Naive thymus-derived CD4-positive, alpha-beta T cell (primary cell): ENCODE measurements at regions not wholly inside any gene's neighbourhood (a gene's known extent, or its start where the extent isn't known, plus 50 kb on each side); places are given as distances from the start of the nearest gene placed in this dataset.

ENCODE experiments used
- ATAC-seq: fragments of 150-1000 bp; cut with Tn5 transposase; 2 replicates; pipeline ENCODE4 v1.10.0; 2021; ENCODE audit warnings: mild to moderate bottlenecking, moderate library complexity
- CTCF ChIA-PET: fragments of 350-600 bp; sonication (Branson Sonifier 250); formaldehyde crosslinking; loops from one replicate; lab custom pipeline; 2021; ENCODE audit warnings: antibody characterized with exemption; lab: Charles Lee
- POLR2A ChIA-PET: fragments of 350-600 bp; sonication (Branson Sonifier 250); formaldehyde crosslinking; loops from one replicate; lab custom pipeline; 2021; ENCODE audit warnings: antibody characterized with exemption, inconsistent platforms; lab: Charles Lee
- DNase-seq, 9 donors: peaks; one replicate each; pipeline versions ENCODE4 v3.0.0 to v3.0.0-alpha.2; 2020 to 2022; ENCODE audit warnings: mixed read lengths in 1 of 9
- H3K27ac ChIP-seq: one replicate; pipeline ENCODE4 v1.7.0; 2013; ENCODE audit warnings: mild to moderate bottlenecking, low read depth, low read length, moderate library complexity
- H3K27me3 ChIP-seq, 2 donors: one replicate each; pipeline ENCODE4 v1.7.0; 2013; ENCODE audit warnings: low read length in 2 of 2, mild to moderate bottlenecking in 2 of 2, moderate library complexity in 2 of 2; ENCODE audit not compliant: control insufficient read depth in 2 of 2, insufficient read depth in 2 of 2
- H3K36me3 ChIP-seq, 3 experiments: 1 replicate in 2 of 3; 2 replicates in 1 of 3; pipeline ENCODE4 v1.7.0; 2013; ENCODE audit warnings: low read length in 3 of 3, mild to moderate bottlenecking in 3 of 3, moderate library complexity in 1 of 3; ENCODE audit not compliant: insufficient read depth in 3 of 3, control insufficient read depth in 2 of 3
- H3K4me1 ChIP-seq, 2 donors: one replicate each; pipeline ENCODE4 v1.7.0; 2013; ENCODE audit warnings: low read length in 2 of 2, mild to moderate bottlenecking in 2 of 2, moderate library complexity in 1 of 2; ENCODE audit not compliant: control insufficient read depth in 2 of 2, insufficient read depth in 2 of 2
- H3K4me3 ChIP-seq: 2 replicates; pipeline ENCODE4 v1.7.0; 2013; ENCODE audit warnings: mild to moderate bottlenecking, low read length
- H3K9me3 ChIP-seq, 3 experiments: 1 replicate in 2 of 3; 2 replicates in 1 of 3; pipeline ENCODE4 v1.7.0; 2013; ENCODE audit warnings: low read length in 3 of 3; ENCODE audit not compliant: control insufficient read depth in 2 of 3
- H3K27ac Mint-ChIP-seq, 9 donors: one replicate each; pipeline ENCODE4 v1.8.0; 2020 to 2022; ENCODE audit warnings: mixed read lengths in 9 of 9, mild to moderate bottlenecking in 8 of 9, moderate library complexity in 5 of 9, inconsistent platforms in 2 of 9
- H3K27me3 Mint-ChIP-seq, 5 donors: one replicate each; pipeline ENCODE4 v1.8.0; 2021 to 2022; ENCODE audit warnings: mixed read lengths in 5 of 5, mild to moderate bottlenecking in 1 of 5
- H3K36me3 Mint-ChIP-seq, 5 donors: one replicate each; pipeline ENCODE4 v1.8.0; 2020 to 2022; ENCODE audit warnings: mixed read lengths in 5 of 5, mild to moderate bottlenecking in 3 of 5, inconsistent platforms in 1 of 5
- H3K4me1 Mint-ChIP-seq, 7 donors: one replicate each; pipeline ENCODE4 v1.8.0; 2020 to 2022; ENCODE audit warnings: mixed read lengths in 7 of 7, mild to moderate bottlenecking in 3 of 7, inconsistent platforms in 1 of 7
- H3K4me3 Mint-ChIP-seq, 10 donors: one replicate each; pipeline ENCODE4 v1.8.0; 2020 to 2022; ENCODE audit warnings: mild to moderate bottlenecking in 10 of 10, mixed read lengths in 10 of 10, moderate library complexity in 6 of 10, inconsistent platforms in 2 of 10
- H3K9me3 Mint-ChIP-seq, 11 donors: one replicate each; pipeline ENCODE4 v1.8.0; 2020 to 2022; ENCODE audit warnings: mixed read lengths in 11 of 11, mild to moderate bottlenecking in 4 of 11, inconsistent platforms in 1 of 11, moderate library complexity in 1 of 11
- intact Hi-C, 2 donors: fragments of 100-400 bp; cut with micrococcal nuclease; formaldehyde crosslinking; loops; one replicate each; pipeline ENCODE4 v1.15.1; 2023

GRCh38 chr10:61179771-61180170 is 235.8 kb upstream of the RHOBTB1 start:
- intact Hi-C loops, result no loop called here
- H3K4me3 Mint-ChIP-seq, result no peak overlapping the region
- ATAC-seq (no peak), DNase-seq (no peak)
- H3K4me3 ChIP-seq, result no peak overlapping the region
- H3K9me3 Mint-ChIP-seq, result peaks cover 0 to 2% (median 0%) of the 10 kb centered on the region in 11 donors
- H3K9me3 ChIP-seq, result no peaks in the 10 kb centered on the region
- H3K36me3 Mint-ChIP-seq, result no peaks in the 10 kb centered on the region
- ChIA-PET CTCF (no interaction called here), POLR2A (no interaction called here)
- H3K27me3 Mint-ChIP-seq, result peaks cover 0 to 6% (median 2%) of the 10 kb centered on the region in 5 donors
- no peaks in the 10 kb centered on the region for H3K27me3 ChIP-seq
- no peak overlapping the region for H3K27ac Mint-ChIP-seq
- no peaks in the 10 kb centered on the region for H3K4me1 Mint-ChIP-seq
- H3K4me1 ChIP-seq, result no peaks in the 10 kb centered on the region
- H3K36me3 ChIP-seq, result no peaks in the 10 kb centered on the region
- H3K27ac ChIP-seq, result no peak overlapping the region

- no peaks in the 10 kb centered on the region for H3K4me1 Mint-ChIP-seq
- Histone ChIP-seq H3K4me3 (no peak overlapping the region), H3K4me1 (no peaks in the 10 kb centered on the region), H3K27ac (no peak overlapping the region), H3K36me3 (no peaks in the 10 kb centered on the region), H3K9me3 (no peaks in the 10 kb centered on the region), H3K27me3 (no peaks in the 10 kb centered on the region)
- H3K4me3 Mint-ChIP-seq, result no peak overlapping the region
- DNase-seq (no peak), ATAC-seq (no peak)
- ChIA-PET CTCF (no interaction called here), POLR2A (no interaction called here)
- H3K27ac Mint-ChIP-seq, result no peak overlapping the region
- H3K36me3 Mint-ChIP-seq, result no peaks in the 10 kb centered on the region
- H3K9me3 Mint-ChIP-seq, result no peaks in the 10 kb centered on the region
- H3K27me3 Mint-ChIP-seq, result peaks cover 0 to 8% (median 2%) of the 10 kb centered on the region in 5 donors
- intact Hi-C loops, result no loop called here
Measured at GRCh38 chr10:61176424-61176823, 232.4 kb upstream of the RHOBTB1 start.

GRCh38 chr10:61175316-61175715 is 231.3 kb upstream of the RHOBTB1 start:
- no peaks in the 10 kb centered on the region for H3K27me3 ChIP-seq
- no peak overlapping the region for H3K4me3 ChIP-seq
- POLR2A ChIA-PET, result no interaction called here
- H3K27me3 Mint-ChIP-seq, result peaks cover 0 to 8% (median 1%) of the 10 kb centered on the region in 5 donors
- no peak for ATAC-seq
- H3K36me3 Mint-ChIP-seq, result no peaks in the 10 kb centered on the region
- DNase-seq, result no peak
- H3K4me3 Mint-ChIP-seq, result no peak overlapping the region
- no peak overlapping the region for H3K27ac ChIP-seq
- H3K9me3 Mint-ChIP-seq, result no peaks in the 10 kb centered on the region
- no peak overlapping the region for H3K27ac Mint-ChIP-seq
- intact Hi-C loops, result no loop called here
- H3K4me1 Mint-ChIP-seq, result no peaks in the 10 kb centered on the region
- H3K36me3 ChIP-seq, result no peaks in the 10 kb centered on the region
- no peaks in the 10 kb centered on the region for H3K9me3 ChIP-seq
- CTCF ChIA-PET, result no interaction called here
- H3K4me1 ChIP-seq, result no peaks in the 10 kb centered on the region

- H3K27ac ChIP-seq, result no peak overlapping the region
- Mint-ChIP-seq H3K4me1 (no peaks in the 10 kb centered on the region), H3K27me3 (peaks cover 0 to 8% (median 4%) of the 10 kb centered on the region in 5 donors), H3K4me3 (no peak overlapping the region), H3K27ac (no peak overlapping the region), H3K36me3 (no peaks in the 10 kb centered on the region), H3K9me3 (peaks cover 0 to 4% (median 0%) of the 10 kb centered on the region in 11 donors)
- ATAC-seq (no peak), DNase-seq (no peak)
- ChIA-PET POLR2A (no interaction called here), CTCF (no interaction called here)
- intact Hi-C loops, result no loop called here
- no peaks in the 10 kb centered on the region for H3K9me3 ChIP-seq
- no peak overlapping the region for H3K4me3 ChIP-seq
- no peaks in the 10 kb centered on the region for H3K27me3 ChIP-seq
- H3K36me3 ChIP-seq, result no peaks in the 10 kb centered on the region
- H3K4me1 ChIP-seq, result no peaks in the 10 kb centered on the region
Measured at GRCh38 chr10:61173450-61173849, 229.5 kb upstream of the RHOBTB1 start.

- intact Hi-C loops, result no loop called here
- DNase-seq, result no peak
- Mint-ChIP-seq H3K27me3 (peaks cover 0 to 8% (median 4%) of the 10 kb centered on the region in 5 donors), H3K36me3 (no peaks in the 10 kb centered on the region), H3K9me3 (peaks cover 0 to 9% (median 0%) of the 10 kb centered on the region in 11 donors), H3K4me1 (no peaks in the 10 kb centered on the region), H3K27ac (no peak overlapping the region), H3K4me3 (no peak overlapping the region)
- ChIA-PET CTCF (no interaction called here), POLR2A (no interaction called here)
- Histone ChIP-seq H3K27me3 (no peaks in the 10 kb centered on the region), H3K27ac (no peak overlapping the region), H3K9me3 (no peaks in the 10 kb centered on the region), H3K4me1 (no peaks in the 10 kb centered on the region), H3K4me3 (no peak overlapping the region), H3K36me3 (no peaks in the 10 kb centered on the region)
- no peak for ATAC-seq
Measured at GRCh38 chr10:61172182-61172926, 228.4 kb upstream of the RHOBTB1 start.

- Mint-ChIP-seq H3K36me3 (no peaks in the 10 kb centered on the region), H3K27me3 (peaks cover 0 to 8% (median 4%) of the 10 kb centered on the region in 5 donors), H3K9me3 (peaks cover 0 to 10% (median 0%) of the 10 kb centered on the region in 11 donors), H3K27ac (no peak overlapping the region), H3K4me3 (no peak overlapping the region), H3K4me1 (no peaks in the 10 kb centered on the region)
- H3K27me3 ChIP-seq, result no peaks in the 10 kb centered on the region
- ATAC-seq, result no peak
- no peaks in the 10 kb centered on the region for H3K4me1 ChIP-seq
- no peaks in the 10 kb centered on the region for H3K36me3 ChIP-seq
- DNase-seq, result no peak
- ChIA-PET POLR2A (no interaction called here), CTCF (no interaction called here)
- no peaks in the 10 kb centered on the region for H3K9me3 ChIP-seq
- intact Hi-C loops, result no loop called here
- H3K27ac ChIP-seq, result no peak overlapping the region
- no peak overlapping the region for H3K4me3 ChIP-seq
Measured at GRCh38 chr10:61170594-61170993, 226.6 kb upstream of the RHOBTB1 start.

- ChIA-PET POLR2A (no interaction called here), CTCF (no interaction called here)
- Histone ChIP-seq H3K27me3 (no peaks in the 10 kb centered on the region), H3K4me3 (no peak overlapping the region), H3K9me3 (no peaks in the 10 kb centered on the region), H3K36me3 (no peaks in the 10 kb centered on the region), H3K27ac (no peak overlapping the region), H3K4me1 (no peaks in the 10 kb centered on the region)
- no peaks in the 10 kb centered on the region for H3K4me1 Mint-ChIP-seq
- no peak overlapping the region for H3K27ac Mint-ChIP-seq
- ATAC-seq (no peak), DNase-seq (no peak)
- no peak overlapping the region for H3K4me3 Mint-ChIP-seq
- peaks cover 0 to 8% (median 4%) of the 10 kb centered on the region in 5 donors for H3K27me3 Mint-ChIP-seq
- intact Hi-C loops, result no loop called here
- H3K9me3 Mint-ChIP-seq, result peaks cover 0 to 10% (median 0%) of the 10 kb centered on the region in 11 donors
- no peaks in the 10 kb centered on the region for H3K36me3 Mint-ChIP-seq
Measured at GRCh38 chr10:61169294-61169693, 225.3 kb upstream of the RHOBTB1 start.
